Kidney (tissue), 13 donors: ENCODE measurements at regions not wholly inside any gene's neighbourhood (a gene's known extent, or its start where the extent isn't known, plus 50 kb on each side); places are given as distances from the start of the nearest gene placed in this dataset.

Source experiments
- DNase-seq, 5 donors: peaks; one replicate each; pipeline ENCODE4 v3.0.0-alpha.2; 2013 to 2020
- FAIRE-seq: peaks from 2 replicates; lab custom pipeline; 2012; peaks lifted over from hg19 to GRCh38; lab: Jason Lieb, UNC
- H3K27ac ChIP-seq, 2 donors: one replicate each; pipeline ENCODE4 v1.7.0; 2013; ENCODE audit warnings: low read depth in 2 of 2, low read length in 2 of 2, inconsistent platforms in 1 of 2
- H3K27me3 ChIP-seq: one replicate; pipeline ENCODE4 v1.7.1; 2013; ENCODE audit warnings: low read length, inconsistent platforms; ENCODE audit not compliant: control insufficient read depth, insufficient read depth
- H3K36me3 ChIP-seq, 3 donors: one replicate each; pipeline versions ENCODE4 v1.7.0 to v1.7.1; 2013; ENCODE audit warnings: low read length in 3 of 3, control low read depth in 1 of 3, inconsistent platforms in 1 of 3; ENCODE audit not compliant: insufficient read depth in 3 of 3, control insufficient read depth in 2 of 3
- H3K4me1 ChIP-seq, 3 donors: one replicate each; pipeline versions ENCODE4 v1.7.0 to v1.7.1; 2013; ENCODE audit warnings: low read length in 3 of 3, inconsistent platforms in 1 of 3, low read depth in 1 of 3; ENCODE audit not compliant: control insufficient read depth in 2 of 3, insufficient read depth in 2 of 3
- H3K4me3 ChIP-seq, 3 donors: one replicate each; pipeline versions ENCODE4 v1.7.0 to v1.8.1; 2013; ENCODE audit warnings: low read length in 3 of 3, control low read depth in 1 of 3, inconsistent platforms in 1 of 3
- H3K9ac ChIP-seq, 3 donors: one replicate each; pipeline versions ENCODE4 v1.7.0 to v1.7.1; 2013; ENCODE audit warnings: low read length in 3 of 3, control low read depth in 1 of 3, inconsistent platforms in 1 of 3
- H3K9me3 ChIP-seq, 3 donors: one replicate each; pipeline versions ENCODE4 v1.7.0 to v1.7.1; 2013; ENCODE audit warnings: low read length in 3 of 3, control low read depth in 1 of 3, inconsistent platforms in 1 of 3; ENCODE audit not compliant: control insufficient read depth in 2 of 3, insufficient read depth in 1 of 3
- intact Hi-C: fragments of 100-400 bp; cut with DNase I; formaldehyde crosslinking; loops from one replicate; pipeline ENCODE4 v1.11.1; 2022
- TF ChIP-seq, protein P1 (sequence below): IDR thresholded peaks from 3 replicates; pipeline ENCODE4 v1.5.1; 2012; ENCODE audit warnings: mild to moderate bottlenecking, moderate library complexity, borderline replicate concordance; ENCODE audit not compliant: insufficient read depth; ENCODE audit errors: extremely low read depth
- donor health status: control.
- donor health status: control.
- donor health status: control.
- donor health status: control.
- donor health status: control.
- donor health status: DM: yes; HTN: yes; CAD: no.
- donor health status: Normal renal cell carcinoma (clear cell type).

DNA sequence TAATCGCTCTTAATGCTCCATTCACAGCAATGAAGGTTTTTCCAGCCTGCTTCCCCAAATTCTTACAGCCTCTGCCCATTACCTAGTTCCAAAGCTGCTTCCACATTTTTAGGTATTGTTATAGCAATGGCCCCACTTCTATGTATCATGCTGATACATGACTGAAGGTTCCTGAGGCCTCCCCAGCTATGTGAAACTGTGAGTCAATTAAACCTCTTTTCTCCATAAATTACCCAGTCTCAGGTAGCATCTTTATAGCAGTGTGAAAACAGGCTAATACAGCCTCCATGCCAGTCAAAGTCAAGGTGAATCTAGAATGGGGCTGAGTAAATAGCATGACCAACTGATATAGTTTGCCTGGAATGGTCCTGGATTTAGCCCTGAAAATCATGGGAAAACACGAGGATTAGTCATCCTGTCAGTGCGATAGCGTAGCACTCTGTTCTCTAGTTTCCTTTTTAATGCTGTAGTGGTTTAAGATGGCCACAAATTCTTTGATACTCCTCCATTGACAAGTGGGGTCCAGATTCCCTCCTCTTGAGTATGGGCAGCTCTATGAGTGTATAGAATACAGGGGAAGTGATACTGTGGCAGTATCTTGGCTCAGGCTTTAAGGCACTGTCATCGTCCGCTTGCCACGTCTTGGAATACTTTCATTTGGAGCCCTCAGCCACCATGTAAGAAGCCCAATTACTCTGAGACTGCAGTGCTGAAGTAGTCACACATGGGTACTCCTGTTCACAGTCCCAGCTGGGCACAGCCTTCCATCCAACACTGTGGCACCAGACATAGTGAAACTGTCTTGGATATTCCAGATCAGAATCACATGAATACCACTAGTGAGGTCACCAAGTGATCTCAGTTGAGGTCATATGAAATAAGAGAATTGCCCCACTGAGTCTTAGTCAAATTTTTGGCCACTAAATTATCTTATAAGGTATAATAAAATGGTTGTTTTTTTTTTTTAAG, 94.0 kb upstream of the PLCL2 start:
- Histone ChIP-seq H3K4me1 (no peaks in the 10 kb centered on the region), H3K4me3 (no peak overlapping the region), H3K36me3 (no peaks in the 10 kb centered on the region), H3K27ac (no peak overlapping the region), H3K27me3 (no peaks in the 10 kb centered on the region), H3K9ac (no peak overlapping the region), H3K9me3 (no peaks in the 10 kb centered on the region)
- intact Hi-C loops = no loop called here
- DNase-seq (no peak), FAIRE-seq (no peak)
- TF ChIP-seq, protein P1, sequence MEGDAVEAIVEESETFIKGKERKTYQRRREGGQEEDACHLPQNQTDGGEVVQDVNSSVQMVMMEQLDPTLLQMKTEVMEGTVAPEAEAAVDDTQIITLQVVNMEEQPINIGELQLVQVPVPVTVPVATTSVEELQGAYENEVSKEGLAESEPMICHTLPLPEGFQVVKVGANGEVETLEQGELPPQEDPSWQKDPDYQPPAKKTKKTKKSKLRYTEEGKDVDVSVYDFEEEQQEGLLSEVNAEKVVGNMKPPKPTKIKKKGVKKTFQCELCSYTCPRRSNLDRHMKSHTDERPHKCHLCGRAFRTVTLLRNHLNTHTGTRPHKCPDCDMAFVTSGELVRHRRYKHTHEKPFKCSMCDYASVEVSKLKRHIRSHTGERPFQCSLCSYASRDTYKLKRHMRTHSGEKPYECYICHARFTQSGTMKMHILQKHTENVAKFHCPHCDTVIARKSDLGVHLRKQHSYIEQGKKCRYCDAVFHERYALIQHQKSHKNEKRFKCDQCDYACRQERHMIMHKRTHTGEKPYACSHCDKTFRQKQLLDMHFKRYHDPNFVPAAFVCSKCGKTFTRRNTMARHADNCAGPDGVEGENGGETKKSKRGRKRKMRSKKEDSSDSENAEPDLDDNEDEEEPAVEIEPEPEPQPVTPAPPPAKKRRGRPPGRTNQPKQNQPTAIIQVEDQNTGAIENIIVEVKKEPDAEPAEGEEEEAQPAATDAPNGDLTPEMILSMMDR = no peak

- no peak for FAIRE-seq
- TF ChIP-seq, protein P1 = no peak
Measured at GRCh38 chr3:16793321-16793720, 91.4 kb upstream of the PLCL2 start.

GRCh38 chr3:16794257-16794656, 90.5 kb upstream of the PLCL2 start:
- Histone ChIP-seq H3K9me3 (no peaks in the 10 kb centered on the region), H3K4me1 (peaks cover 0 to 2% (median 0%) of the 10 kb centered on the region in 3 donors), H3K36me3 (no peaks in the 10 kb centered on the region), H3K4me3 (no peak overlapping the region), H3K9ac (no peak overlapping the region), H3K27me3 (no peaks in the 10 kb centered on the region), H3K27ac (no peak overlapping the region)
- intact Hi-C loops = no loop called here
- FAIRE-seq = no peak
- TF ChIP-seq, protein P1 = no peak
- DNase-seq = no peak

More at GRCh38 chr3:16793321-16793720, 91.4 kb upstream of the PLCL2 start:
- intact Hi-C loops = no loop called here
- no peak for DNase-seq
- H3K9me3 ChIP-seq = no peaks in the 10 kb centered on the region
- H3K36me3 ChIP-seq = no peaks in the 10 kb centered on the region
- H3K9ac ChIP-seq = no peak overlapping the region
- H3K4me1 ChIP-seq = peaks cover 0 to 2% (median 0%) of the 10 kb centered on the region in 3 donors
- H3K27me3 ChIP-seq = no peaks in the 10 kb centered on the region
- no peak overlapping the region for H3K27ac ChIP-seq
- H3K4me3 ChIP-seq = no peak overlapping the region
